CD14-positive monocyte (primary cell): ENCODE measurements at regions not wholly inside any gene's neighbourhood (a gene's known extent, or its start where the extent isn't known, plus 50 kb on each side); places are given as distances from the start of the nearest gene placed in this dataset.

Experiments
- DNase-seq, 3 donors: peaks; one replicate each; pipeline ENCODE4 v3.0.0-alpha.2; 2011 to 2022
- H2AFZ ChIP-seq: 2 replicates; pipeline ENCODE4 v1.6.0; 2012; ENCODE audit warnings: mild to moderate bottlenecking, low read depth, low read length, inconsistent platforms; ENCODE audit not compliant: insufficient read depth, poor library complexity, severe bottlenecking
- H3K27ac ChIP-seq, 2 donors: 1 replicate in 1 of 2; 2 replicates in 1 of 2; pipeline ENCODE4 v1.5.1; 2012 to 2013; ENCODE audit warnings: low read length in 2 of 2, control low read depth in 1 of 2, inconsistent platforms in 1 of 2, low read depth in 1 of 2, mild to moderate bottlenecking in 1 of 2
- H3K27me3 ChIP-seq, 2 donors: one replicate each; pipeline versions ENCODE4 v1.6.0 to v1.6.1; 2011 to 2013; ENCODE audit warnings: low read length in 2 of 2; ENCODE audit not compliant: control insufficient read depth in 2 of 2, insufficient read depth in 2 of 2
- H3K36me3 ChIP-seq, 2 donors: replicated peaks in 1 of 2; 1 replicate in 1 of 2; 2 replicates in 1 of 2; pipeline versions ENCODE4 v1.5.1 to v1.6.1; 2012 to 2013; ENCODE audit warnings: low read length in 2 of 2, control low read depth in 1 of 2, inconsistent platforms in 1 of 2, mild to moderate bottlenecking in 1 of 2; ENCODE audit not compliant: insufficient read depth in 2 of 2, control insufficient read depth in 1 of 2
- H3K4me1 ChIP-seq, 2 donors: 1 replicate in 1 of 2; 2 replicates in 1 of 2; pipeline versions ENCODE4 v1.5.1 to v1.6.1; 2012 to 2013; ENCODE audit warnings: low read length in 2 of 2, control low read depth in 1 of 2, inconsistent platforms in 1 of 2, mild to moderate bottlenecking in 1 of 2, moderate library complexity in 1 of 2; ENCODE audit not compliant: insufficient read depth in 2 of 2, control insufficient read depth in 1 of 2
- H3K4me2 ChIP-seq: replicated peaks from 2 replicates; pipeline ENCODE3; 2012; ENCODE audit warnings: low read length, moderate library complexity, mild to moderate bottlenecking; ENCODE audit not compliant: poor library complexity, severe bottlenecking; ENCODE audit errors: extremely low read depth
- H3K4me3 ChIP-seq, 3 experiments: fragments of 200-600 bp in 1 of 3; sonication (generic) in 1 of 3; replicated peaks in 1 of 3; 1 replicate in 2 of 3; 2 replicates in 1 of 3; pipeline ENCODE4 v1.5.1; 2011 to 2013; ENCODE audit warnings: low read length in 3 of 3, mild to moderate bottlenecking in 3 of 3, control low read depth in 2 of 3, low read depth in 2 of 3, inconsistent platforms in 1 of 3, moderate library complexity in 1 of 3
- H3K79me2 ChIP-seq: 2 replicates; pipeline ENCODE4 v1.6.0; 2012; ENCODE audit warnings: mild to moderate bottlenecking, control low read depth, inconsistent platforms, low read length, moderate library complexity; ENCODE audit not compliant: insufficient read depth
- H3K9ac ChIP-seq: 2 replicates; pipeline ENCODE4 v1.6.0; 2017; ENCODE audit warnings: low read length, mild to moderate bottlenecking; ENCODE audit not compliant: insufficient read depth, poor library complexity, severe bottlenecking
- H3K9me3 ChIP-seq, 2 donors: replicated peaks in 1 of 2; 1 replicate in 1 of 2; 2 replicates in 1 of 2; pipeline versions ENCODE4 v1.5.1 to v1.6.1; 2012 to 2013; ENCODE audit warnings: low read length in 2 of 2, control low read depth in 1 of 2; ENCODE audit not compliant: control insufficient read depth in 1 of 2, insufficient read depth in 1 of 2
- H4K20me1 ChIP-seq: 2 replicates; pipeline ENCODE4 v1.6.0; 2012; ENCODE audit warnings: mild to moderate bottlenecking, low read length, control low read depth, moderate library complexity; ENCODE audit not compliant: insufficient read depth
- H3K27ac Mint-ChIP-seq, 7 donors: one replicate each; pipeline ENCODE4 v1.8.0; 2020; ENCODE audit warnings: mild to moderate bottlenecking in 7 of 7, mixed read lengths in 7 of 7, moderate library complexity in 6 of 7, inconsistent platforms in 2 of 7
- H3K27me3 Mint-ChIP-seq, 3 donors: one replicate each; pipeline ENCODE4 v1.8.0; 2021 to 2022; ENCODE audit warnings: low read depth in 3 of 3, mild to moderate bottlenecking in 3 of 3, mixed read lengths in 3 of 3, moderate library complexity in 3 of 3, inconsistent platforms in 1 of 3
- H3K36me3 Mint-ChIP-seq, 2 donors: one replicate each; pipeline ENCODE4 v1.8.0; 2020; ENCODE audit warnings: mixed read lengths in 2 of 2, inconsistent platforms in 1 of 2, mild to moderate bottlenecking in 1 of 2
- H3K4me1 Mint-ChIP-seq: one replicate; pipeline ENCODE4 v1.8.0; 2020; ENCODE audit warnings: mild to moderate bottlenecking, mixed read lengths
- H3K4me3 Mint-ChIP-seq, 2 donors: one replicate each; pipeline ENCODE4 v1.8.0; 2020; ENCODE audit warnings: mild to moderate bottlenecking in 2 of 2, mixed read lengths in 2 of 2, moderate library complexity in 1 of 2
- H3K9me3 Mint-ChIP-seq, 7 donors: one replicate each; pipeline ENCODE4 v1.8.0; 2020 to 2022; ENCODE audit warnings: mixed read lengths in 7 of 7, mild to moderate bottlenecking in 6 of 7, moderate library complexity in 6 of 7, inconsistent platforms in 2 of 7
- WGBS: methylation state at CpG from one replicate; pipeline ENCODE4 v1.1.5; 2013; ENCODE audit warnings: missing lambda C conversion rate; ENCODE audit not compliant: insufficient coverage; 5-methylcytosine and 5-hydroxymethylcytosine counted together
- intact Hi-C, 2 donors: fragments of 100-400 bp; cut with micrococcal nuclease; formaldehyde crosslinking; loops; one replicate each; pipeline versions ENCODE4 v1.15.0 to v1.15.1; 2023
- TF ChIP-seq, protein P1 (sequence below): fragments of 200-600 bp; IDR thresholded peaks from one replicate; pipeline ENCODE4 v1.8.0; 2022; ENCODE audit warnings: antibody characterized with exemption, mild to moderate bottlenecking

DNA sequence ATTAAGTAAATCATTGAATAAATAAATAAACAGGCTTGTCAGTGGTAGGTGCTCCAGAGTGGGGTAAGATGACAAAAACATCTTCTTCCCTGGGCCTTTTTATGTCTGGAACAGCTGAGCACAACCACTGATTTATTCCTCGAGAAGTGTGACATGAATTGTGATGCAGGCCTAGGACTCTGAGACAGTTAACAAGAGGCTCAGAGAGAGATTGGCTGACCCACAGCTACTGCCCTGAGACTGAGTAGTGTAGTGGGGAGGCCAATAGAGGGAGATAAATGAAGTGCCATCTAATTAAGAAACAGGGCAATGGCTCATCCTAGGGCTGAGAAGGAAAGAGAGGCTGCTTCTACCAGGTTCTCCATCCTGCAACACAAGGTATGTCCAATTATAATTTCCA lies 369.3 kb upstream of the TRPC7 start:
- peaks cover 2 to 16% (median 10%) of the 10 kb centered on the region in 7 donors for H3K9me3 Mint-ChIP-seq
- H3K4me3 Mint-ChIP-seq, result no peak overlapping the region
- no peaks in the 10 kb centered on the region for H3K9me3 ChIP-seq
- intact Hi-C loops, result no loop called here
- no peak overlapping the region for H3K4me3 ChIP-seq
- no peaks in the 10 kb centered on the region for H3K36me3 Mint-ChIP-seq
- H3K27ac ChIP-seq, result no peak overlapping the region
- H3K4me1 ChIP-seq, result no peaks in the 10 kb centered on the region
- no peaks in the 10 kb centered on the region for H3K4me1 Mint-ChIP-seq
- no peaks in the 10 kb centered on the region for H3K36me3 ChIP-seq
- WGBS, result 82% methylated on average over 1 of the region's 1 CpG
- no peak overlapping the region for H3K27ac Mint-ChIP-seq
- TF ChIP-seq, protein P1, sequence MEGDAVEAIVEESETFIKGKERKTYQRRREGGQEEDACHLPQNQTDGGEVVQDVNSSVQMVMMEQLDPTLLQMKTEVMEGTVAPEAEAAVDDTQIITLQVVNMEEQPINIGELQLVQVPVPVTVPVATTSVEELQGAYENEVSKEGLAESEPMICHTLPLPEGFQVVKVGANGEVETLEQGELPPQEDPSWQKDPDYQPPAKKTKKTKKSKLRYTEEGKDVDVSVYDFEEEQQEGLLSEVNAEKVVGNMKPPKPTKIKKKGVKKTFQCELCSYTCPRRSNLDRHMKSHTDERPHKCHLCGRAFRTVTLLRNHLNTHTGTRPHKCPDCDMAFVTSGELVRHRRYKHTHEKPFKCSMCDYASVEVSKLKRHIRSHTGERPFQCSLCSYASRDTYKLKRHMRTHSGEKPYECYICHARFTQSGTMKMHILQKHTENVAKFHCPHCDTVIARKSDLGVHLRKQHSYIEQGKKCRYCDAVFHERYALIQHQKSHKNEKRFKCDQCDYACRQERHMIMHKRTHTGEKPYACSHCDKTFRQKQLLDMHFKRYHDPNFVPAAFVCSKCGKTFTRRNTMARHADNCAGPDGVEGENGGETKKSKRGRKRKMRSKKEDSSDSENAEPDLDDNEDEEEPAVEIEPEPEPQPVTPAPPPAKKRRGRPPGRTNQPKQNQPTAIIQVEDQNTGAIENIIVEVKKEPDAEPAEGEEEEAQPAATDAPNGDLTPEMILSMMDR, result no peak
- no peak overlapping the region for H2AFZ ChIP-seq
- no peak overlapping the region for H3K4me2 ChIP-seq
- no peaks in the 10 kb centered on the region for H3K27me3 ChIP-seq
- peaks cover 0 to 5% (median 1%) of the 10 kb centered on the region in 3 donors for H3K27me3 Mint-ChIP-seq
- no peaks in the 10 kb centered on the region for H3K79me2 ChIP-seq
- DNase-seq, result no peak
- H4K20me1 ChIP-seq, result no peaks in the 10 kb centered on the region
- H3K9ac ChIP-seq, result no peak overlapping the region

DNA sequence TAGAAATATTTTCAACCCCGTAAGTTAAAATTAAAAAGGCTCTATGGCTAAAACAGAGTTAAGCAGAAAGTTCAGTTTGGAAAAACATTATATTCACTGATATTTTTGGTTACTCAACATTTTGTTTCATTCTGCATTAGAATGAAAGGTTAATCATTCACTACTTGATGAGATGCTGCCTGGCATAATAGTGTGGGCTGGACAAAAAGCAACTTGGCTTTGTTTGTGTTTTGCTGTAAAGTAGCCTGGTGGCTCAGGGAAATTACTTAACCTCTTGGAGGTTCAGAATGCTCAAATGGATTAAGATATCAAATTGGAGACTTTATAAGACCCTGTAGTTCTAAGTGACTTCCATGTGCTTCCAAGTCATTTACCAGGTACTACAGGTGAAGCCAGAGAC lies 367.4 kb upstream of the TRPC7 start:
- Mint-ChIP-seq H3K4me3 (no peak overlapping the region), H3K27me3 (peaks cover 0 to 5% (median 1%) of the 10 kb centered on the region in 3 donors), H3K9me3 (peaks cover under 1 to 7% (median 4%) of the 10 kb centered on the region in 7 donors), H3K36me3 (no peaks in the 10 kb centered on the region), H3K4me1 (no peaks in the 10 kb centered on the region), H3K27ac (no peak overlapping the region)
- H3K9me3 ChIP-seq, result no peaks in the 10 kb centered on the region
- no peaks in the 10 kb centered on the region for H3K36me3 ChIP-seq
- no peak for DNase-seq
- no CpG with 5 or more reads among the region's 1 CpG for WGBS
- H3K4me2 ChIP-seq, result no peak overlapping the region
- intact Hi-C loops, result no loop called here
- no peaks in the 10 kb centered on the region for H3K27me3 ChIP-seq
- H3K4me3 ChIP-seq, result no peak overlapping the region
- H3K27ac ChIP-seq, result no peak overlapping the region
- no peak overlapping the region for H3K9ac ChIP-seq
- no peak overlapping the region for H2AFZ ChIP-seq
- H3K79me2 ChIP-seq, result no peaks in the 10 kb centered on the region
- no peaks in the 10 kb centered on the region for H3K4me1 ChIP-seq
- TF ChIP-seq, protein P1, result no peak
- no peaks in the 10 kb centered on the region for H4K20me1 ChIP-seq
